HG03139 (cell line): ENCODE measurements at regions not wholly inside any gene's neighbourhood (a gene's known extent, or its start where the extent isn't known, plus 50 kb on each side); places are given as distances from the start of the nearest gene placed in this dataset.

Source experiments
- ATAC-seq: cut with Tn5 transposase; IDR thresholded peaks from one replicate; pipeline ENCODE4 v1.9.1; 2021; ENCODE audit not compliant: unreplicated experiment

DNA sequence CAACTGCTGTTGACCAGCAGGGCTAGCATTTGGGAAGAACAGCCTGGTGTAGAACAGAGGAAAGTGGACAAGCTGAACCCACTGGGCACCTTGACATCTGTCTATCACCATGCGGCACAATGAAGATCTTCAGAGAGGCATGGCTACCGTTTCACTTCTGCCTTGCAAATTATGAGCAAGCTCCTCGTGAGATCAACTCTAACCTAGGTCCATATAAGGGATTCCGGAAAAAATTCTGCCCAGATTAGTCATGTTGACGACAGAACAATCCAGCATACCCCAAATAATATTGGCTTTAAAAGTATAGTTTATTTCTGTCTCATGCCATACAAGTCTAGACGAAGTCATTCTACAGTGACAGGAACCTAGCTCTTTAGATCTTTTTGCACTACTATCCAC, 91.6 kb upstream of the ATF7IP start:
- ATAC-seq, result no peak

DNA sequence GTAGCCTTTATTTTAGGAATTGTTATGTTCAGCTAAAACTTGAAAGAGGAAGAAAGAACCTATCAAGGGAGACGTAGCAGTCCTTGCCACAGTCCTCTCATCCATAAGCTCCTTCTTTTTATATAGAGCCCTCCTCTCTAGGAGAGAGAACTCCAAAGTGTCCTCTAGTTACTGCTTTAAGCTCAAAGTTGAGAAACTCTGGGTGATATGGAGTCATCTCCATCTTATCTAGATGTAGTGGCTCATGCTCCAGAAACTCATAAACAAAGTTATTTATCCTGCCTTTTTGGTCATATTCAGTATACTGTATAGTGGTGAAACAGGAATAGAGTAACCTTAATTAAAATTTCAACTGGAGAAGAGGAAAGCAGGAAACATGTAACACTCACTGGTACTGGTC, 90.4 kb upstream of the ATF7IP start:
- ATAC-seq, result no peak

DNA sequence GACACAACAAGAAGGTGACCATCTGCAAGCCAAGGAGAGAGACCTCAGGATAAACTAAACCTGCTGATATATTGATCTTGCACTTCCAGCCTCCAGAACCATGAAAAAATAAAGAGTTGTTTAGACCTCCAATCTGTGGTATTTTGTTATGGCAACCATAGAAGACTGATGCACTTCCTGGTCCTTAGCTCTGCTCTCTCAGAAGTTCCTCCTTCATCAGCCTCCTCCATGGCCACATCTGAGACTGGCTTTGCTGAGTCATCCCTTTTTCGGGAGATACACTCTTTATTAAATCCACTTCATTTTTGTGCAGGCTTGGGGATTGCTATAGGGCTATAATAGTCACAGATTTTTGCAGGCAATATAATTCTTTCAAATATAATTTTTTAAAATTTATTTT, 89.6 kb upstream of the ATF7IP start:
- ATAC-seq, result no peak

DNA sequence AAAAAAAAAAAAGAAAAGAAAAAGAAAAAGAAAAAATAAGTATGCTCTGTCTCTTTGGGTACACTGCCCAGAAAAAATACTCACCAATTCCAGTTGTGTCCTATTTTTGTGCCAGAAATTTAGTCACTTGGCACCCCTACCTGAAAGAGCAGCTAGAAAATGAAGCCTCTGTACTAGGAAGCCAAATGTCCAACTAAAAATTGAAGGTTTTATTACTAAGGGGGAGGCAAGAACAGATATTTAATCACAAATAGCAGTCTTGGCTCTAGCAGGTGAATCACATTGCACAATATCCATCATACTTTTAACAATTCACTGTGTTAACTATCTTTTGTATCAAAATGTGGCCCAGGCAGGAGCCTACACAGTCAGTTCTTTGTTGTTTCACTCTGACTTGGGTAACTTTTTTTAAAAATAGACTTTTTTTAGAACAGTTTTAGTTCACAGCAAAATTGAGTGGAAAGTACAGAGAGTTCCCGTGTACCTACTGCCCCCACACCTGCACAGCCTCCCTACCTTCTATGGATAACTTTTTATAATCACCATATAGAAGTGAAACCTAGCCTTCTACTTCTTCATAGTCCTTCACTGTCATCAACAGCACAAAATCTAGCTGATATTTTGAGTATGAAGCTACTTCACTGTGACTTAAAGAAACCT, 87.1 kb upstream of the ATF7IP start:
- no peak for ATAC-seq

DNA sequence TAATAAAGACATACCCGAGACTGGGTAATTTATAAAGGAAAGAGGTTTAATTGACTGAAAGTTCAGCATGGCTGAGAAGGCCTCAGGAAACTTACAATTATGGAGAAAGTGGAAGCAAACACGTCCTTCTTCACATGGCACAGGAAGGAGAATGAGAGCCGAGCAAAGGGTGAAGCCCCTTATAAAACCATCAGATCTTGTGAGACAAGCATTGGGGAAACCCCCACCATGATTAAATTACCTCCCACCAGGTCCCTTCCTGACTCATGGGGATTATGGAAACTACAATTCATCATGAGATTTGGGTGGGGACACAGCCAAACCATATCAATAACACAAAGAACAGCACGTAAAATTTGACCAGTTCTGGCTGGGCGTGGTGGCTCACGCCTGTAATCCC, 85.6 kb upstream of the ATF7IP start:
- no peak for ATAC-seq

DNA sequence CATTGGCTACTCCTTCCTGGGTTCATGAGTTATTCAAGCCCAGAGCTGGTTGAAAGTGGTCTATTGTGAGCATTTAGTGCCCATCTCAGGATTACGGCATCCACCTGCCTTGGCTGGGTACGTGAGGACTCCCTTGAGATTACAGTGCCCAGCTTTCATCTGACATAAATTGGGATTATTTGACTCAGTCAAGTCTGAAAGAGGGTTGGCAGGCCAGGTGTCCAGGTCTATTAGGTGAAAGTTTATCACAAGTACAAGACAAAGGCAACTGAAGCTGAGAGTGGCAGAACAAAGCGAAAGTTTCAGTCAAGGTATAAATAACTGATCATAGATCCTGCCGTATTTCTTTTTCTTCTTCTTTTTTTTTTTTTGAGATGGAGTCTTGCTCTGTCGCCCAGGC, 84.6 kb upstream of the ATF7IP start:
- no peak for ATAC-seq

DNA sequence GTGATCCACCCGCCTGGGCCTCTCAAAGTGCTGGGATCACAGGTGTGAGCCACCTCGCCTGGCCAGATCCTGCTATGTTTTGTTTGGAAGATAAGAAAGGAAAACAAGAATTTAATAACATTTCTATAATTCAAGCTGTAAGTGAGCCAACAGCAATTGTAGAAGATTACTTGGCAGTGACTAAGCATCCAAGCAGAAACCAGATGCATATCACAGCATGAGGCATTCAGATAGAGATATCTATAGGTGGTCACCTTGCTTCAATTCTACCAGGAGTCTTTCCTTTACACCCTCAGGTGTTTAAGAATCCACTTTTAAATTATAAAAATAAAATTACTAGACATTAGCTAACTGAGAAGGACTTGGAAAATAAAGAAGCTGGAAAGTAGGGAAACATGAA, 83.9 kb upstream of the ATF7IP start:
- no peak for ATAC-seq

DNA sequence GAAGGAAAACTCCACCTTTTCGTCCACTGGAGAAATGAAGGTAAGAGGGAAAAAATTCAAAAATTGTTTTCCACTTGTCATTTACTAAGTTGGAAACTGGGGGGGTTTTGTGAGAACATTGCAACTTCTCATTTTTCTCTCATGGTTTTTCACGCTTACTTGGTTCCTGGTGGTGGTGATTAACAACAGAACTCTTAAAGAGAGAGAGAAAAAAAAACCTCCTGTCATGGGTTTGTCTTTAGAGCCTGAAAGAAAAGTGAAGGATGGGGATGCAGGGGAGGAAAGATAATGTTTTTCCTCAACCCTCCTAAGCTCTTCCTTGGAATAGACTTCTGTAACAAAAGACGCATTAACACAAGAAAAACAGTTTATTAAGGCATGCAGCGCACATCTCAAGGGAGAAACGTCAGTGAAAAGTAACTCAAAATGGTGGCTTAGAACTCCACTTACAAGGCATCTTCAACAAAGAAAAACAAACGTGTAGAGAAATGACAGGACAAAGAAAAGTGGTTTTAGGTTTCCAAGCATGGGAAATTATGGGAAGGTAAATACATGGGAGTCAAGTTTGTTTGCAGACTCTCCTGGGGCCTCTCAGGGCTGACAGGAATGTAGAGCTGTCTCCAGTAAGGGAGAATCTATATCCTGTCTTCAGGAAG, 81.9 kb upstream of the ATF7IP start:
- ATAC-seq, result no peak

DNA sequence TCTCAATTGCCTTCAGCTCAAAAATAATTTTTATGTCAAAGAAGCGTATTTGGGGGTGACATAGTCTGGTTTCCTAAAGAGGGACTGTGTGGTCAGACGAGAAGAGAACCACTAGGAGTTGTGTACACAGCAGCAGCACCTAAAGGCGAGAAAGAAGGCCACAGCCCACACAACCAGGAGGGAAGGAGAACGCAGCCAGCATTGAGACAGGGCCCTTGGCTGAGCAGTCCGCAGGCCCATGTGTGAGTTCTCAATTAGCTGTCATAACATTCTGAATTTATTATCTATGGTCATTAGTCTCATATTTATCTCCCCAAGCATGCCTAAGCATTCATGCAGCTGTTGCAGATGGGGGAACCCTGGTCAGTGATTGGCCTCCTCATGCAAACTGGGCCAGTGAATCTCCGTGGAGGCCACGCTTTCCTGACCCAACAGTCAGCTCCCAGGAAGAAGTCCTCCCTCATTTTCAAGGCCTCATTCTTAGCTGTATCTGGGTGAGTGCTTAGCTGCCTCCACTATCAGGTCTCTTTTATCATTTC, 81.2 kb upstream of the ATF7IP start:
- ATAC-seq, result peak; percentile 67

DNA sequence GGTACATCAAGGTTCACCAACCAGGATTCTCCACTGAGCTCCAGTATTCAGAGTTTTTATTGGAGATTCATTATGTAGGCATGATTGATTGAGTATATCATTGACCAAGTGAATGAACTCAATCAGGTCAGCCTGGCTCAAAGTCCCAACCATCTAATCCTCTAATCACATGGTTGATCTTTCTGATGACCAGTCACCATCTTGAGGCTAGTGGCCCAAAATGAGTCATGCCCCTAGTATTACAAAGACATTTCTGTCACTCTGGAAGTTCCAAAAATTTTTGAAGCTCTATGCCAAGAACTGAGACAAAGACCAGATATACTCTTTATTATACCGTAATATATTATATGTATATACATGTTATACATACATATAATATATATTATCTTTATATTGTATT, 75.9 kb upstream of the ATF7IP start:
- no peak for ATAC-seq

DNA sequence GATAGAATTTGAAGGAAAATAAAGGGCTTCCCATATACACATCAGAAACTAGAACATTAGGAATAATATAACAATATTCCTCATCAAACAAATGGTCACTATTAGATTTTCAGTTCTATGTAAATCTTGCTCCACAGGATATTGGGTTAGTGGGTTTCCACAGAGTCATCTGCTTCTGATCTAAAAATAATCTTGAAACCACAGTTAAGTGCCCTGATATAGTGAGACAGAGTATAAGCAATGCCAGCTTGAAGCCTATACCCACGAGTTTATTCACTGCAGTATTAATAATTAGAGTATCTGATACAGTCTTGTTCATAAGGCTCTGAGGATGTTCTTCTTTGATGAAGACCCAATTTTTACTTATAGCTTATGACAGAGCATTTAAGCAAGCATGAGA, 74.5 kb upstream of the ATF7IP start:
- no peak for ATAC-seq

DNA sequence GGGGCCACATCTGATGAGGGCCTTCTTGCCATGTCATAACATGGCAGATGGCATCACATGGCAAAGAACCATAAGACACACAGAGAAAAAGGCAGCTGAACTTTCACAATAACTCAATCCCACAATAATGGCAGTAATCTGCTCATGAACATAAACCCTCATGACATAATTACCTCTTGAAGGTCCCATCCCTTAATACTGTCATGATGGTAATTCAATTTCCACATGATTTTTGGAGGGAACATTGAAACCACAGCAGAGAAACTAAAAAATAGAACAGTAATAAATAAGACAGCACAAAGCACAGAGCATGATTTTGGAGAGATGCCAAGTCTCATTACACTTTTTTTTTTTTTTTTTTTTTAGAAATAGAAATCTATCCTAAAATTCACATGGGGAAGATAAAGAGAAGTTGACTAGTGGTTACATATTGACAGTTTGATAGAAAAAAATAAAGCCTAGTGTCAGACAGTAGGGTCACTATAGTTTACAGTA, 61.8 kb upstream of the ATF7IP start:
- no peak for ATAC-seq

DNA sequence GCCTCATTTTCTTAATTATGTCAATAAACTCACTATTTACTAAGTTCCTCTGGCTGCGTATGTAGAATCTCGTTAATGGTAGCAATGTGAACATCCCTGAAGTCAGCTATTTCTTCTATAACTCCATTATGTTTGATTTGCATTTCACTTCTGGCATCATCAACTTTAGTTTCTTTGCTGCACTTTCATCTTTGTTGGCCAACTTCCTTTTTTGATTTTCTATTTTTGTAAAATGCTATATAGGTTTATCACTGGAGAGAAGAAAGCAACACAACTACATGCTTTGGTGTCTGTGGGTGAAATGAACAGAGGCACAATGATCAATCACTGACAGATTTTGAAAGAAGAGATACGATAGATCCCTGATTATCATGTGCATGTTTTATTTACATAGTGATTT, 58.5 kb upstream of the ATF7IP start:
- ATAC-seq, result no peak

DNA sequence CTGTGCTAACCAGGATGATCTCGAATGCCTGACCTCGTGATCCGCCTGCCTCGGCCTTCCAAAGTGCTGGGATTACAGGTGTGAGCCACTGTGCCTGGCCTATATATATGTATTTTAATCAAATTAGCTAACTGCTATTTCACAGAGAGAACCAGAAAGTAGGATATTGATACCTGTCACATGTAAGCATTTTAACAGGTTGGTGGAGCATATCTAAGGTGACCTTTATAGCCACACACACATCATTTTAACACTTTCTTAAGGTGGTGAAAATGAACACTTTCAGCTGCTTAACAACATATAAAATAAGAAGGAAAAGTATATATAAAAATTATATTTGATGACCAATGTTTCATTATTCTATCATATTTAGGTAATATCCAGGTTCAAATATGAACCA, 57.0 kb upstream of the ATF7IP start:
- no peak for ATAC-seq

DNA sequence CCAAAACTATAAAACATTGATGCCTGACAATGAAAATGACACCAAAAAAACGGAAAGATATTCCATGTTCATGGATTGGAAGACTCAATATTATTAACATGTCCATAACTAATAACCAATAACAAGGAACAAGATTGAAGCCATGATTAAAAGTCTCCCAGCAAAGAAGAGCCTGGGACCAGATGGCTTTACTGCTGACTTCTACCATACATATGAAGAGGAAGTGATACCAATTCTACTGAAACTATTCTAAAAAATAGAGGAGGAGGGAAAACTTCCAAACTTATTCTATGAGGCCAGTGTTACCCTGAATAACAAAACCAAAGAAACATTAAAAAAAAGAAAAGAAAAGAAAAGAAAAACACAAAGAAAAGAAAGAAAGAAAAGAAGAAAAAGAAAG, 54.6 kb upstream of the ATF7IP start:
- ATAC-seq, result no peak

DNA sequence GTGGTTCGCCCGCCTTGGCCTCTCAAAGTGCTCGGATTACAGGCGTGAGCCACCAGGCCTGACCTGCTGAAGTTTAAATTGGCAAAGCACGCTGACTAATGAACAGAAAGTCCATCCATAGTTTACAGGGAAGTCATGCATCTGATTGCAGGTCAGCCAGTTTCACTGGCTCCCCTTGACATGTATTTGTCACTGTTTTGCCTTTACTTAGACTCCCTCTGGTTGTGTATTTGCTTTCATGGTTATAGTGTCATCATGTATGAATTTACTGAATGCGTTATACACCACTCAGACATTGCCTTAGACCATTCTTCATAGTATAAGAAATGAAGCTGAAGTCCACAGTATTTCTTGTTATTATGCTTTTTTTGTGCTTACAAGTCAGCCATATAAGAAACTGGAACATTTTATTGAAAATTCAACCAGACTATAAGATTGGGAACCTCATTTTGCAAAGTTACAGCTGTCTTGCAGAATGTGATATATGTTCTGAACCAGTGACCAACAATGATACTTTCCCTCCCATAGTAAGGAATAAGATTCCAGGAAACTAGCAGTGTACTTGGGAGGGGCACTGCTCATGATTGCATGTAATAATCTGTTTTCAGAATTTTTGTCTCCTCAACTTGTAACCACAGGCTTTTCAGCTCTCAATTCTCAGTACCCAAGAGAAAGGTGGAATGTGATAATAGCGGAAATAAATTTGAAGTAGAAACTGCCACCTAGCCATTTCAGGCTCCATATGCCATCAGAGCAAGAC, 51.9 kb upstream of the ATF7IP start:
- ATAC-seq, result no peak

DNA sequence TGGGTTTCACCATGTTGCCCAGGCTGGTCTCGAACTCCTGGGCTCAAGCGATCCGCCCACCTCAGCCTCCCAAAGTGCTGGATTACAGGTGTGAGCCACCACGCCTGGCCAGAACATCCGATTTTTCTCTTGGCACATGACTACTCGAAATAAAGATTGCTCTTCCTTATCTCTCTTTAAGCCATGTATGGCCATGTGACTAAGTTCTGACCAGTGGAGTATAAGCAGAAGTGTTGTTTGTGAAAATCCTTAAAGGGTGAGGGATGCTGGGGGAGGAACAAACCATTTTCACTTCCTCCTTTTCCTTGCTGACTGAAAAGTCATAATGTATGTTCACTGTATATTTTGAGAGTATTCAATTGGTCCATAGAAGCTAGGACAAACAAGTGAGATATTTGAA, 50.7 kb upstream of the ATF7IP start:
- no peak for ATAC-seq

DNA sequence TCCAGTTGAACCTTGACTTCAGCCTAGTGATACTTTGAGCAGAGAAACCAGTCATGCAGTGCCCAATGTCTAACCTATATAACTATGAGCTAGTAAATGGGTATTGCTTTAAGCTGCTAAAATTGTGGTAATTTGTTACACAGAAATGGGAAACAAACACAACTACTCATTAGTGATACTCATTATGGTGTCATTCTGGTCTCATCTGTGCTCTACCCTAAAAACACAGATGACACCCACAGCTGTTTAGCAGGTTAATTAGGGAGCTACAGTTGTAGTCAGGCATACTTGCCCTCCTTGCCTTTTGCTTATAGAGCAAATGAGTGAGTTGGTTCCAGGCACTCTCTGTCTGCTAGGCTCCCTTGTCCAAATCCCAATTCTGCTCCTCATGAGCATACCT, 50.0 kb upstream of the ATF7IP start:
- ATAC-seq, result no peak
